Left ventricle myocardium superior (tissue), 1 donor: ENCODE measurements at regions not wholly inside any gene's neighbourhood (a gene's known extent, or its start where the extent isn't known, plus 50 kb on each side); places are given as distances from the start of the nearest gene placed in this dataset.
"Not testable (repeated sequence)": the region's sequence is repeated elsewhere in the genome, so short reads cannot be mapped to it uniquely, and the experiment has no call there.

Experiments used
- ATAC-seq: fragments of 200-7000 bp; cut with Tn5 transposase; one replicate; pipeline ENCODE4 v1.9.1; 2020; ENCODE audit warnings: mild to moderate bottlenecking, moderate library complexity
- DNase-seq: peaks from one replicate; pipeline ENCODE4 v3.0.0-alpha.2; 2020
- intact Hi-C: fragments of 100-400 bp; cut with micrococcal nuclease; formaldehyde crosslinking; loops from one replicate; pipeline ENCODE4 v1.11.0; 2022
- donor health status: DM: no; HTN: yes; CAD: no; lungs with severe emphysema.

DNA sequence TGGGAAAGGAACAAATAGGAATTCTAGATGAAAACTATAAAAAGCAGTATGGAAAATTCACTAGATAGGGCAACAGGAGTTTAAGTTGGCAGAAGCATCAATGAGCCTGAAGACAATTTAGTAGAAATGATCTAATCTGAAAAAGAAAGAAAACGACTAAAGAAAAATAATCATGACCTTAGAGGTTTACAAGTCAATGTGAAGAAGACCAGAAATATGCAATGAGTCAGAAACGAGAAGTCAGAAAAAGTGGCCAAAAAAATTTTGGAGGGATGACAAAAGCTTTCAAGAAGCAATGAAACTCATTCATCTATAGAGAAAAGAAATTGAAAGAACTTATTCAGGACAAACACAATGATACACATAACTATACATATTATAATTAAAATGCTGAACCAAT is 1244.0 kb downstream of the RPIA start:
- DNase-seq, intact Hi-C loops, ATAC-seq: not testable (repeated sequence)

DNA sequence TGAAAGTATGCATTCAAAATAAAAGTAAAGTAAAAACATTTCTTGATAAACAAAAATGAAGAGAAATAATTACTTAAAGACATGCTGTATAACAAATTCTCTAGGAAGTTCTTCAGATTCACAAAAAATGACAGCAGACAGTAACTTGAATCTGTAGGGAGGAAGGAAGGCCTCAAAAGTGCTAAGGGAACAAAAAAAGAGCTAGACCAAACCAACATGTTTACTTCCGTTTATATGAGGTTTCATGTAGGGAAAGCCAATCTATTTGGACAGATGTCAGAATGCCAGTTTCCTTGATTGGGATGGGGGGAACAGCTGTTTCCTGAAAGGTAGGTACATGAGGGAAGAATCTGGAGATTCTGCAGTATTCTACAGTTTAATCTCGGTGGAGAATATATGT is 1244.5 kb downstream of the RPIA start:
- ATAC-seq, intact Hi-C loops, DNase-seq: not testable (repeated sequence)

DNA sequence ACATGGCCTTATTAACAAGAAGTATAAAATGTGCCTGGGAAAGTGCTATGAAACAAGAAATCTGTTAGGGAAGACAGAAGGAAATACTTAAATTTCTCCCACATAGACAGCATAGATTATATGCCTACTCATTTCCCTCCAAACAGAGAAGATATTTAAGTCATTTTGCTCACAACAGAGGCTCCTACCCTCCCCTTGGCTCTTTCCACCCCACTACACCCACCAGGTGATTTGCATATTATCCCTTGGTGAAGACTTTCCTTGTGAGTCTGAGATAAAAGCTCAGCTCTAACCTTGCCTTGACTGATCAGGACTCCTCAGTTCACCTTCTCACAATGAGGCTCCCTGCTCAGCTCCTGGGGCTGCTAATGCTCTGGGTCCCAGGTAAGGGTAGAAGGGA is 1245.1 kb downstream of the RPIA start:
- ATAC-seq, DNase-seq, intact Hi-C loops: not testable (repeated sequence)

DNA sequence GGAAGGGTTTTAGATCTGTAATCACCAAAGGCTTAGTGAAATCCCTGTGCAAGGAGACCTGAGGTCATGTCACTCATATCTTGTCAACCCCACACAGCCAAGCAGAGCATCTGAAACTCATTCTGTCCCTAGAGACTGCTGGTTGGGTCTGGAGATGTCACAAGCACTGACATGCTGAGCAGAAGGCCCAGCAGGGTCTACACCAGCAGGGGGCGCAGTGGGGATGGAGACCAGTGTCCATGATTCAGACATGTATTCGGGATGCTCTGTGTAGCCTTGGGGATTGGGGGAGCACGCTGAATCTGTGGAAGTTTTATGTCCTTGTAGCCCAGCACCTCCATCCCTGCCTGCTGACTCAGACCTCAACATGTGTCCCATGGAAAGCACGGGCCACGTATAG is 1247.3 kb downstream of the RPIA start:
- ATAC-seq, DNase-seq, intact Hi-C loops: not testable (repeated sequence)

DNA sequence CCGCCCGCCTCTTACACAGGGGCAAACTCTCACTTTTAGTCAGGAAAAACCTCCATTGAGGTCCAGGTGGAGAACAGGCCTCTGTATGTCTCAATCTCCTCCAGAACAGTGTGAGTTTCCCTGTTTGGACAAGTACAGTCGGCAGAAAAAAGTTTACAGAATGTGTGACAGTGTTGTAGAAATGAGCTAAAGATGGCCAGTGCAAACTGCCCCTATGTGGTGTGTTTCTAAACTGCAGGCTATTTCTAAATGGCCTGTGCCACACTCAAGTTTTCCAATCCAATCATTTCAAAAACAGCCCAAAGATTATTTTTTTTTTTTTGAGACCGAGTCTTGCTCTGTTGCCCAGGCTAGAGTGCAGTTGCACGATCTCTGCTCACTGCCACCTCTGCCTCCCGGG is 1252.8 kb downstream of the RPIA start:
- intact Hi-C loops, DNase-seq, ATAC-seq: not testable (repeated sequence)

DNA sequence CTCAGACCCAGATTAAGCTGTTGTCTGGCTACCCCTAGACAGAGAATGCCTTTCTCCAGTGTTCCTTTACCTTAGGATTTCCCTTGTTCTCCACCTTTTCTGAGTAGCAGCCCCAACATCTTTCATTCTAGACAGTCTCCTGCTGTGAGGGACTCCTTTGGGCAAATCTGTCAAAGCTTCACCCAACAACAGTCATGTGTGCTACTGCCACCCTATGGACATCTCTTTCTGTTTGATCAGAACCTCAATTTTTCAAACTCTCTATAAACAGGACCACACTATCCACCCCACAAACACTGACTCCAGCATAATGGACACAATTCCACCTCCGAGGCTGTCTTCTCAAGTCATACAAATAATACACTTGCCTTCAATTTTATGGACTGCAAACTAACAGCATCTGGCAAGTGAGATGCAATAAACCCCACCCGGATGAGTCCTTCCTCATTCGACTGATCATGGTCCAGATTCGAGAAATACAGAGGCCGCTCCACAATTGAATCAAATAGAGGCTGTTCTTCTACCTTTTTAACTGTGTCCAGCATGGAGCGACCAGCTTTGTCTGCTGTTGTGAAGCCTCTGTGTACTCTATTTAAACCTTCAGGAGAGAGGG is 1253.6 kb downstream of the RPIA start:
- DNase-seq, intact Hi-C loops, ATAC-seq: not testable (repeated sequence)

DNA sequence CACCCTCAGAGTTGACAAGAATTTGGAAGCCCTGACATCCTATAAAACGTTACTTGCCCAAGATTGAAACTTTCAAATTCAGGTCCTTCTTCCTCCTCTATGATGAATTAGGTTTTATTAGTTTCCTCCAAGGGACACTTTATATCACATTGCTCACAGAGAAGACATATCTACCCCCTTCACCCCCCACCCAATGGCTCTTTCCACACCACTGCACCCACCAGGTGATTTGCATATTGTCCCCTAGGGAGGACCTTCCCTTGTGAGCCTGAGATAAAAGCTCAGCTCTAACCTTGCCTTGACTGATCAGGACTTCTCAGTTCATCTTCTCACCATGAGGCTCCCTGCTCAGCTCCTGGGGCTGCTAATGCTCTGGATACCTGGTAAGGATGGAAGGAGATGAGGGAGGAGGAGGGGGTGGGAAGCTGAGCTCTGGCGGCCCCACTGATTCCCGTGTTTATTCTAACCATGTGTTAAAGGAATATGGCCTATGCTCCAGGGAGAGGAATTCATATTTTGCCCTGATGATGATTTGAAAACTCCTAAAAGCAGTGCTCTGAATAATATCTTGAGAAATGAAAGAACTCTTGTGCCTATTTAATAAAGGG is 1255.8 kb downstream of the RPIA start:
- DNase-seq, intact Hi-C loops, ATAC-seq: not testable (repeated sequence)

DNA sequence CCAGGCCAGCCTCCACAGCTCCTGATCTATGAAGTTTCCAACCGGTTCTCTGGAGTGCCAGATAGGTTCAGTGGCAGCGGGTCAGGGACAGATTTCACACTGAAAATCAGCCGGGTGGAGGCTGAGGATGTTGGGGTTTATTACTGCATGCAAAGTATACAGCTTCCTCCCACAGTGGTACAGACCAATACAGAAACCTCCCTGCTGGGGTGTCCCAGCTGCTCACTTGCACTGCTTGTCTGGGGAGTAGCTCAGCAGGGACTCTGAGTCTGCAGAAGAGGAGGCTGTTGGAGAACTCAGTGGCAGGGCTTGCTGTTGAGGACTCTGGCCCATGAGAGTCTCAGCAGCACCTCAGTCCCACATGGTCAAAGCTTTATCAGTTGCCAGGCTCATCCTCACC is 1256.6 kb downstream of the RPIA start:
- ATAC-seq, DNase-seq, intact Hi-C loops: not testable (repeated sequence)

DNA sequence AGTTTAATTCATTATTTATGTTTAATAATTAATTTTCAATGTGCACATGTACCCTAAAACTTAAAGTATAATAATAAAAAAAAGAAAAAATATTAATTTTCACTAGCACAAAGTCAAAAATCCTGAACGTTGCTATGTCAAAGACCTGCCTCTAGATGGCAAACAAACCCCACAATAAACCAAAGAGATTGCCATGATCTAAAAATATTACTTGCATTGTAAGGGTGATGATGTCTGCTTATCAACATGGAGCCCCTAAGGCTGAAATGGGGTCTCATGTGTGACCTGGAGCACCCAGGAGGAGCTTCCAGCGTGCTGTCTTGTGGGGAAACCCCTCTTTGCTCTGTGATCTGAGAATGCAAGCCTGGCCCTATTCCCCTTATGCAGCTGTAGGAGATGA is 1259.3 kb downstream of the RPIA start:
- ATAC-seq, DNase-seq, intact Hi-C loops: not testable (repeated sequence)

DNA sequence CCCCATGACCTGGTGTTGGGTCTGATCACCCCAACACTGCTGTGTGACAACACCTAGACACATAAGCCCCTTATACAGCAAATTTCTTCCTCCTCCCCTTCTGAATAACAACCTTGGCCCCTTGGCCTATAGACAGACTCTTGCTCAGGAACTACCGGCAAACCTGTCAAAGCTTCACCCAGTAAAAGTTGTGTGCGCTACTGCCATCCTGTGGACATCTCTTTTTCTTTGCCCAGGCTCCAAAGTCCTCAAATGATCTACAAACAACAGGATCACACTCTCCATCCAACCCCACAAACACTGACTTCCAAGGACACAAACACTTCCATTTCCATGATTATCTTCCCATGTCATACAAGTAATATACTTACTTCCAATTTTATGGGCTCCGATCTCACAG is 1265.8 kb downstream of the RPIA start:
- intact Hi-C loops, ATAC-seq, DNase-seq: not testable (repeated sequence)

DNA sequence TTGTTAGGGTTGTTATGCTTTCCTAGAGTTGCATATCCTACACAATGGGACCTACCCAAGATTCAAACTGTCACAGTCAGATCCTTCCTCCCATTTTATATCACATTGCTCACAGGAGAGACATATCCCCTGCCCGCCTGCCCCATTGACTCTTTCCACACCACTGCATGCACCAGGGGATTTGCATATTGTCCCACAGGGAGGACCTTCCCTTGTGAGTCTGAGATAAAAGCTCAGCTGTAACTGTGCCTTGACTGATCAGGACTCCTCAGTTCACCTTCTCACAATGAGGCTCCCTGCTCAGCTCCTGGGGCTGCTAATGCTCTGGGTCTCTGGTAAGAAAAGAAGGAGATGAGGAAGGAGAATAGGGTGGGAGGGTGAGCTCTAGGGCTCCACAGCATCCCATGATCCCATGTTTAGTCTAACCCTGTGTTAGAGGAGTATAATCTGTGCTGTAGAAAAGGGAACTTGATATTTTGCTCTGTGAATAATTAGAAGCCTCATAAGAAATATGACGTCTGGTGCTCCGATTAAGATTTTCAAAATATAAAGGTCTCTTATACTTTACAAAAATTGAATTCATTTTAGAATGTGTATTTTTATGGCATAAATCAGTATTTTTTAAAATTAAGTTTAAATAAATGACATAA is 1268.4 kb downstream of the RPIA start:
- ATAC-seq, DNase-seq, intact Hi-C loops: not testable (repeated sequence)

DNA sequence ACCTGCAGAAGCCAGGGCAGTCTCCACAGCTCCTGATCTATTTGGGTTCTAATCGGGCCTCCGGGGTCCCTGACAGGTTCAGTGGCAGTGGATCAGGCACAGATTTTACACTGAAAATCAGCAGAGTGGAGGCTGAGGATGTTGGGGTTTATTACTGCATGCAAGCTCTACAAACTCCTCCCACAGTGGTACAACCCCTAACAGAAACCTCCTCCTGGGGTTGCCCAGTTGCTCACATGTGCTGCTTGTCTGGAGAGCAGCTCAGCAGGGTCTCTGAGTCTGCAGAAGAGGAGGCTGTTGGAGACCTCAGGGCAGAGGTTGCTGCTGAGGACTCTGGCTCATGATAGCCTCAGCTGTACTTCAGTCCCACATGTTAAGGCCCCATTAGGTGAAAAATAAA is 1269.1 kb downstream of the RPIA start:
- intact Hi-C loops, ATAC-seq, DNase-seq: not testable (repeated sequence)

DNA sequence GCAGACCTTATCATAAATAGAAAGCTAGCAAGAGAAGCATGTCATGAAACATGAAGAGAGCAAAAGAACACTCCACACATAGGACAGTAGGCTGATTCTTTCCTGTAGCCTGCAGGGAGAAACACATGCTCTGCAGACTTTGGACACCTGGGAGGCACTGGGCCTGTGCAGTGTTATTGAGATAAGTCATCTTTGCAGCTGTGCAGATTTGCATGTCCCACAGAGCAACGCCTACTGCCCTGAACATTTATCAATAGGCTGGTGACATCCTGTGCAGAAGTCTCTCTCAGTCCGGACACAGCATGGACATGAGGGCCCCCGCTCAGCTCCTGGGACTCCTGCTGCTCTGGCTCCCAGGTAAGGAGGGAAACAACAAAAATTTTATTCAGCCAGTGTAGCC is 1277.1 kb downstream of the RPIA start:
- ATAC-seq: not testable (repeated sequence)

DNA sequence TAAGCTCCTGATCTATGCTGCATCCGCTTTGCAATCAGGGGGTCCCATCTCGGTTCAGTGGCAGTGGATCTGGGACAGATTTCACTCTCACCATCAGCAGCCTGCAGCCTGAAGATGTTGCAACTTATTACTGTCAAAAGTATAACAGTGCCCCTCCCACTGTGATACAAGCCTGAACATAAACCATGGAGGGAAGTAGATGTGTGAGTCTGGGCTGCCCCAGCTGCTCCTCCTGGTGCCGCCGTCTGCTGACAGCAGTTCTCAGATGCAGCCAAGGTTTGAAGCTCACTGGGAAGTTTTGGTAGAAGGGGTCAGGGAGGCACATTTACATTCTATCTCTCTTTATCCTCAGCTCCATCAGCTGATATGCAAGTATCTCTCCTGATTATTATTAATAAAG is 1277.7 kb downstream of the RPIA start:
- DNase-seq, intact Hi-C loops, ATAC-seq: not testable (repeated sequence)

More for the DNA sequence above, 1277.1 kb downstream of the RPIA start:
- intact Hi-C loops, DNase-seq: not testable (repeated sequence)

DNA sequence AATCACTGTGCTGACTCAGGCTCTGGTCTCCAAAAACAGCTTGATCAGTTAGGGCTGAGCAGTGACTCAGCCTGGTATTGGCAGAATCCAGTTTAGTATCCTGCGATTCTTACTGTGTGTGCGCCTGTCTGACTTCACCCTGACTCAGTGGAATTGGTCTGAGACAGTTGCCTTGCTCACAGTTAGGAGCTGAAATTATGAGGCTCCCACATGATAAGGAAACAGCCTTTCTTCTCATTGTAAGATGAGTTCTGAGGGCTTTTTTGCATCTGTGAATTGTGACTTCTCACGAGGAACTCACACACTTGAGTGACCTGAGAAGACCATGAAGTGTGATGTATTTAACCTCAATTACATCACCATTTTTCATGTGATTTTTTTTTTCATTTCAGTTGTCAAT is 1282.4 kb downstream of the RPIA start:
- intact Hi-C loops, DNase-seq, ATAC-seq: not testable (repeated sequence)

DNA sequence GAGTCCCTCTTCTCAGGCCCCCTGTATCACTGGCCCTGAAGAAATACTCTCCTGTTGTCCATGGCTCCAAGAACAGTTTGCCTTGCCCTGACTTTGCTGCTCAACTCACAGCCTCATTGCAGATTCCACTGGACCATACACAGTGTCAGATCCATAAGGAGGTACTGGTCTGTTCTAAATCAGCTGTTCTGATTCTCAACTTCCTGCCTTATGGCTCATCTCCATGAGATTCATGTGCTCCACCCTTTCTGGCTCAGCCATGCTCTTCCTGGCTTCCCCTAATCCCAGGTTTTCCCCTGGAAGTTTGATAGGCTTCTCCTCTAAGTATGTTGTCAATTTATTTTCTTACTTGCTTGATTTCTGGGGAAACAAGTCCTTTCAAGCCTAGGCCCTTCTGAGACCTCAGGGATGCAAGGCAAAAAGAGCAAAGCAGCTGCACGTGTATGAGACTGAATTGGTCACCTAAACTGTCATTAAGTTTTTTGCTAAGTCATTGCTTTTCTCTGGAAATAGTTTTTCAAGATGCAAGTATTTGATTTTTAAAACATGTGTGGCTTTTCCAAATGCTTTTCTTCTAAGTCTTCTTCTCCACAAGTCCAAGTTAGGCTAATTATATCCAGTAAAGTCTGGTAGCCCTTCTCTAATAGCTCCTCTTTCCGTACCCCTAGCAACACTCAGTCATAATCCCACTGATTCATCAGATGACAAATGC is 1288.5 kb downstream of the RPIA start:
- intact Hi-C loops, DNase-seq, ATAC-seq: not testable (repeated sequence)

DNA sequence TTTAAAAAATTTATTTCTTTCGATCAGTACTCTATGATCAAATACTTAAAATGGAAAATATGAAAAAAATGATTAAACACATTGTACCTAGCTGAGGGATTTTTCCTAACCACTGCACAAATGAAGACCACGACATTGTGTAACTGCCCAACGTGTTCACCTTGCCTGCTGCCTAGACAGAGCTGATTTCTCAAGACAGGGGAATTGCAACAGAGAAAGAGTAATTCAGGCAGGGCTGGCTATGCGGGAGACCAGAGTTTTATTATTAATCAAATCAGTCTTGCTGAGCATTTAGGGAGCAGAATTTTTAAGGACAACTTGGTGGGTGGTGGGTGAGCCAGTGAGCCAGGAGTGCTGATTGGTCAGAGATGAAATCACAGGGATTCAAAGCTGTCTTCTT is 1290.8 kb downstream of the RPIA start:
- ATAC-seq, intact Hi-C loops, DNase-seq: not testable (repeated sequence)

DNA sequence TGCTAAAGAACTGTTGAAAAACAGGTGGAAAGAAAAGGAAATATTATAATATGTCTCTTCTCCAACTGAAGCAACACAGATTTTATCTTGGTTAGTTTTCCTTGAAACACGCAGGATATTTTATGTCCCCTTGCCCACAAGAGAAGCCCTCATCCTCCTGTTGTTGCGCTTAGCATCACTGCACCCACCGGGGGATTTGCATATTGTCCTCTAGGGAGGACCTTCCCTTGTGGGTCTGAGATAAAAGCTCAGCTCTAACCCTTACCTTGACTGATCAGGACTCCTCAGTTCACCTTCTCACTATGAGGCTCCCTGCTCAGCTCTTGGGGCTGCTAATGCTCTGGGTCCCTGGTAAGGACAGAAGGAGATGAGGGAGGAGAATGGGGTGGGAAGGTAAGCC is 1294.2 kb downstream of the RPIA start:
- ATAC-seq, DNase-seq, intact Hi-C loops: not testable (repeated sequence)

DNA sequence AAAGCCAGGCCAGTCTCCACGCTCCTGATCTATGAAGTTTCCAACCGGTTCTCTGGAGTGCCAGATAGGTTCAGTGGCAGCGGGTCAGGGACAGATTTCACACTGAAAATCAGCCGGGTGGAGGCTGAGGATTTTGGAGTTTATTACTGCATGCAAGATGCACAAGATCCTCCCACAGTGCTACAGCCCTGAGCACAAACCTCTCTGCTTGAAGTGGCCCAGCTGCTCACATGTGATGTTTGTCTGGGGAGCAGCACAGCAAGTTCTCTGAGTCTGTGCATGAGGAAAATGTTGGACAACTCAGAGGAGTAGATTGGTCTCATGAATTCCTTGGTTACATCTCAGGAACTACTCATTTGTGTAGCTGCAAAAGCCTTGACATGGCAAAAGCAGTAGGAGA is 1295.1 kb downstream of the RPIA start:
- intact Hi-C loops, DNase-seq, ATAC-seq: not testable (repeated sequence)
